ENCODE measurements at regions not wholly inside any gene's neighbourhood (a gene's known extent, or its start where the extent isn't known, plus 50 kb on each side); places are given as distances from the start of the nearest gene placed in this dataset.

DNA sequence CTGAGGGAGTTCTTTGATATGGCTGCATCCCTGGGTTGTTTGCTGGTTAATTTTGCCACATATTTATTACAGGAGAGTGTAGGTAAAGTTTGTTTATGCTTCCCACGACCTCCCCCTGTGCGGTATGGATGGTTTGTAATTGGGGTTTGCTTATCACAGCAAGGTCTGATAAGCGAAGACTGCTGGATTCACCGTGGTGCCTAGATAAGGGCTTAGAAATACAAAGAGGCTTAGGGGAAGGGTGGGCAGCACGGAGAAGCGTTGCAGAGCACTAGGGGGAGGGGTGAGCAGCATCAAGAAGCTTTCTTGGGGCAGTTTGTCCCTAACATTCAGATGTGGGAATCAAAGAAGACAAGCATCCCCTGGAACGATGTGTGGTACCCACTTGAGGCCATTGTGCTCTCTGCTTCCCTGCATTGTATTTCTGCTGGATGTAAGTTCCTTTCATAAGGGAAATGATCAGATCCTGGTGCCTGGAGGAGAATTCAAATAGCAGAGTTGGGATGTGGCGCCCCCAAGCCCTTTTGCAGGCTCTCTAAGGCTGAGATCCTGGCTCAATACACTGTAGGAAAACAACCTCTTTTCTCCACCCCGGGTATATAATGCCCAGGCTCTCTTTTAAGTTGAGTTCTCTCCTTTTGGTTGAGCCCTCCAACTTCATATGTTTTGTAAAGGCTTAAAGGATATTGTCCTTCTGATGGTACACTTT, 598.1 kb upstream of the ADGRL4 start:
- ChIA-PET CTCF (no interaction called here), POLR2A (no interaction called here)
- Mint-ChIP-seq H3K4me1 (no peaks in the 10 kb centered on the region), H3K4me3 (no peak overlapping the region), H3K27me3 (no peaks in the 10 kb centered on the region), H3K36me3 (ENCODE audit: low read depth) (no peaks in the 10 kb centered on the region), H3K9me3 (no peaks in the 10 kb centered on the region), H3K27ac (no peak overlapping the region)
- no peak for DNase-seq

DNA sequence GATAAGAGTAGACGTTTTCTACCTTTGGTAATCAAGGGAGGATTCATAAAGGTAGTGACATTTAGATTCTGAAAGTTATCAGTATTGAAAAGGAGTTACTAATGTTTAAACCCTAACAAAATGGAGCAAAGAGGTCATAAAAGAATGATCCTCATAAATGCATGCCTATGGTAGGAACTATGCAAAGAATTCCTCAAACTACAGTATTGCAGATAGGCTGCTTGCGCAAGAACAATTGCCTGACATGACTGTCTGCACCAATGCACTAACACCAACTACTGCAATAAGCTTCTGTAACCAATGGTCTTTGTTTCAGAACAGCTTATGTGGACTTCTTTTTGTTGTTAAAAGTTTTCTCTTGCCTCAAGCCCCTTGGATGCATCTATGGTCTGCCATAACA, 597.3 kb upstream of the ADGRL4 start:
- Mint-ChIP-seq H3K4me1 (no peaks in the 10 kb centered on the region), H3K36me3 (ENCODE audit: low read depth) (no peaks in the 10 kb centered on the region), H3K27ac (no peak overlapping the region), H3K4me3 (no peak overlapping the region), H3K27me3 (no peaks in the 10 kb centered on the region), H3K9me3 (no peaks in the 10 kb centered on the region)
- ChIA-PET POLR2A (no interaction called here), CTCF (no interaction called here)
- no peak for DNase-seq

DNA sequence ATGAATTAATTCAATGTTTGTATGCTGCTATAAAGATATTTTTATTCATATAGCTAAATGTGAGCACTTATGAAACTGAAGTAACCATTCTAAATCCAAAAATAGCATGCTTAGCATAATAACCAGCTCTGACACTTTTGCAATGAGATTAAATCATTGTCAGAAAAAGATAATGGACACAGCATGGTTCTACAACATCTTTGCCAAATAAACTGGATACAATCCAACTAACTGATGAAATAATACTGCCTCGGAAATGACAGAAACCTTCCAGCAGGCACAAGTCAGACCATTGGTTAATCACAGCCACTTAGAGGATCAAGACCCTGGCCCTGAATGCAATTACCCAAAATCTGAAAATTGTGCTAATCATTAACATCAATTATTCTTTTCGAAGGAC, 592.7 kb upstream of the ADGRL4 start:
- Mint-ChIP-seq H3K36me3 (ENCODE audit: low read depth) (no peaks in the 10 kb centered on the region), H3K9me3 (no peaks in the 10 kb centered on the region), H3K4me1 (no peaks in the 10 kb centered on the region), H3K27ac (no peak overlapping the region), H3K27me3 (no peaks in the 10 kb centered on the region), H3K4me3 (no peak overlapping the region)
- POLR2A ChIA-PET = no interaction called here
- DNase-seq = no peak
- CTCF ChIA-PET = no interaction called here

DNA sequence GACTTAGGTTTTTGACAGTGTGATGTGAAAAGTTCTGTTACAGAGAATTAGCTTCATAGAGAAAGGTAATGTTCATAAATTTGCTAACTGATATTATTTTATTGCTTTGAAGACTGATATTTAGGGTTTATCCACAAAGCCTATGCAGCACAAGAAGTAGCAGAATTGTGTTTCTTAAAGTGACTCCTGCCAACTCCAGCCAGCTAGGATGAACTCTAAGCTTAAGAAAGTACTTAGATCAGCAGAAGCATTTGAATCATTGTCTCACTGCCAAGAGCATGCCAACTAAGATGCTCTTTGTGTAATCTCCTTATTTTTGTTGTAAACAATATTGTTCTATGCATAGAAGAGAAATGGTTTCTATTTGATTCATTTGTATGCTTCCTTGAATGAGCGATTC, 589.4 kb upstream of the ADGRL4 start:
- DNase-seq = no peak
- ChIA-PET CTCF (no interaction called here), POLR2A (no interaction called here)
- no peak overlapping the region for H3K27ac Mint-ChIP-seq
- no peaks in the 10 kb centered on the region for H3K36me3 Mint-ChIP-seq (ENCODE audit: low read depth)
- no peaks in the 10 kb centered on the region for H3K27me3 Mint-ChIP-seq
- H3K9me3 Mint-ChIP-seq = no peaks in the 10 kb centered on the region
- H3K4me3 Mint-ChIP-seq = no peak overlapping the region
- H3K4me1 Mint-ChIP-seq = no peaks in the 10 kb centered on the region

DNA sequence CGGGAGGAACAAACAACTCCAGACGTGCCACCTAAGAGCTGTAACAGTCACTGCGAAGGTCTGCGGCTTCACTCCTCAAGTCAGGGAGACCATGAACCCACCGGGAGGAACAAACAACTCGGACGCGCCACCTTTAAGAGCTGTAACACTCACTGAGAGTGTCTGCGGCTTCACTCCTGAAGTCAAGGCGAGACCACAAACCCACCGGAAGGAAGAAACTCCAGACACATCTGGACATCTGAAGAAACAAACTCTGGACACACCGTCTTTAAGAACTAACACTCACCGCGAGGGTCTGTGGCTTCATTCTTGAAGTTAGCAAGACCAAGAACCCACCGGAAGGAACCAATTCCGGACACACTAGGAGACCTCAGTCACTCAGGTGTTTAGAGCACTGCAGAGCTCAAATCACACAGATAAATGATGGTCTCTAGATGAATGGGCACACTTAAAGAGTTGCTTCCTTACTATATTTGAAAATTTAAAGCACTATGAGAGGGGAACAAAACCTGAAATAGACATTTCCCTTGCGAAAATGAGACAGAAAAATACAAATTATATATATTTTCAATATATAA, 587.7 kb upstream of the ADGRL4 start:
- Mint-ChIP-seq H3K4me1 (no peaks in the 10 kb centered on the region), H3K4me3 (no peak overlapping the region), H3K9me3 (no peaks in the 10 kb centered on the region), H3K36me3 (ENCODE audit: low read depth) (no peaks in the 10 kb centered on the region), H3K27me3 (no peaks in the 10 kb centered on the region), H3K27ac (no peak overlapping the region)
- POLR2A ChIA-PET = no interaction called here
- DNase-seq = no peak
- CTCF ChIA-PET = no interaction called here

DNA sequence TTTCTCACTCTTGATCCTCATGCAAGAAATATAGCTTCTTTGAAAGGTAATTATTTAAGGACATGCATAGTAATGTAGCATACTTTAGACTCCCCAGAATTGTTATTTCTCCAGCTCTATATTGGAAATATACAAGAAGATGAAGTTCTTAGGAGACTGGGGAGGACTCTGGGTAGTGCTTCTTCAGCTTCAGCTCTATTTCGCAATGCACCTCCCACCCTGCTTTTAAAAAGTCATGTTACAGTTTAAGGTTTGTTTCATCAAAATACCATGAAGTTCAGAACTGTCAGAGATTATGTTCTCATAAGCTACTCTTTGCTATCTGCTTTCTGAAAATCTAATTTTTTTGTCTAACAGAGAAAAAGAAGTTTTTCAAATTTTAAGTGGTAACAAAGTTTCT, 586.2 kb upstream of the ADGRL4 start:
- H3K27me3 Mint-ChIP-seq = no peaks in the 10 kb centered on the region
- no peak for DNase-seq
- H3K4me3 Mint-ChIP-seq = no peak overlapping the region
- H3K4me1 Mint-ChIP-seq = no peaks in the 10 kb centered on the region
- H3K9me3 Mint-ChIP-seq = no peaks in the 10 kb centered on the region
- ChIA-PET CTCF (no interaction called here), POLR2A (no interaction called here)
- H3K27ac Mint-ChIP-seq = no peak overlapping the region
- no peaks in the 10 kb centered on the region for H3K36me3 Mint-ChIP-seq (ENCODE audit: low read depth)

DNA sequence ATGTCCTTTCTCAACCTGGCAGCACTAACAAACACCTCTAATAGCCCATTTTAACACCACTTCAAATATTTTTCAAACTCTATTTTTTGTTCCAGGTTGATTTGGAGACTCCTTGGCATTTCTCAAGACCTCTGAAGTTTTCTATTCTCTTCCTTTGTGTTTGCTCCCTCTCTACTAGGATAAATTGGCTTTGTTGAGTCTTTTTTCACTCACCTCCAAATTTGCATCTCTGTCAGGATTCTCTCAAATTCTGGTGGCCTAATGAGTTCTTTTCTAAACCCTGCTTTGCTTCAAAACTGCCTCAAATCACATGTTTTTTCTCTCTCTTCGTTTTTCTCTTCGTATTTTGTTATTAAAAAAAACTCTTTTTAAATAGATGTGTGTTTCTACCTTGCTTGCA, 582.2 kb upstream of the ADGRL4 start:
- Mint-ChIP-seq H3K4me3 (no peak overlapping the region), H3K27ac (no peak overlapping the region), H3K27me3 (no peaks in the 10 kb centered on the region), H3K36me3 (ENCODE audit: low read depth) (no peaks in the 10 kb centered on the region), H3K4me1 (no peaks in the 10 kb centered on the region), H3K9me3 (no peaks in the 10 kb centered on the region)
- DNase-seq = no peak
- POLR2A ChIA-PET = no interaction called here
- CTCF ChIA-PET = no interaction called here

DNA sequence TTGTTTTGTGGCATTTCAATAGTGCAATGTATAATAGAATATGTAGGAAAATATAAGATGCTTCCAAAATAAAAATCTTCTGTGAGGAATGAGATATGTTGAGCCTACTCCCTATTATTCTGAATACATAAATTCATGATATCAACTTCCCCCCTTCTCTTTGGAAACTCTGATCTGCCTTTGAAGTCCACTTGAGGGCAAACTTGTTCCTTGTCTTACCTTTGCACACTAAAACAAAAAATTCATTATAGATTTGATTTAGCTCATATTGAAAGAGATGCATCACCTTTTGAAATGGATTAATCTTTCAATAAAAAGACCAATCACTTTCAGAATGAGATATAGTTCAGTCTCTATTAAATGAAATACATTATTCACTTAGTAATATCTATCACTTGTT, 580.7 kb upstream of the ADGRL4 start:
- no peaks in the 10 kb centered on the region for H3K4me1 Mint-ChIP-seq
- H3K9me3 Mint-ChIP-seq = peaks cover 2% of the 10 kb centered on the region

DNA sequence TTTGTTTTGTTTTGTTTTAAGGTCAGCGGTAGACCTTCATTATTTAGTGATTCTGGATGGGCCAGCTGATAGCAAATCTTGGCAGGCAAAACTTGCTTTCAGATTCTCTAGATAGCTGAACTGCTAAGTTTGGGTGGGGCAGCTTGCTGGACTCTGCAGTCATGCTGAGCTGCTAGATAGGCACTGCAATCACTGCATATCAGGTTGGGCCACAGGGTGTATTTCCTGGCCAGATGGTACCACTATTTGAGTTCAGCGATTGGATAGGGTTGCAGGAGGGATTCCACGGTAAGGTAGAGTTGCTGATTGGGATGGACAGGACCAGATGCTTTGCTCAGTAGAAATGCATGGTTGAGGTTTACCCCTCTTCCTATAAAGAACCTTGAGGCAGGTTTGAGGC, 579.3 kb upstream of the ADGRL4 start:
- no peak for DNase-seq
- H3K4me1 Mint-ChIP-seq = no peaks in the 10 kb centered on the region
- CTCF ChIA-PET = no interaction called here

More for the DNA sequence above, 580.7 kb upstream of the ADGRL4 start:
- DNase-seq = no peak
- no peak overlapping the region for H3K27ac Mint-ChIP-seq
- no peaks in the 10 kb centered on the region for H3K27me3 Mint-ChIP-seq
- no peak overlapping the region for H3K4me3 Mint-ChIP-seq
- CTCF ChIA-PET = no interaction called here
- POLR2A ChIA-PET = no interaction called here
- H3K36me3 Mint-ChIP-seq (ENCODE audit: low read depth) = no peaks in the 10 kb centered on the region

DNA sequence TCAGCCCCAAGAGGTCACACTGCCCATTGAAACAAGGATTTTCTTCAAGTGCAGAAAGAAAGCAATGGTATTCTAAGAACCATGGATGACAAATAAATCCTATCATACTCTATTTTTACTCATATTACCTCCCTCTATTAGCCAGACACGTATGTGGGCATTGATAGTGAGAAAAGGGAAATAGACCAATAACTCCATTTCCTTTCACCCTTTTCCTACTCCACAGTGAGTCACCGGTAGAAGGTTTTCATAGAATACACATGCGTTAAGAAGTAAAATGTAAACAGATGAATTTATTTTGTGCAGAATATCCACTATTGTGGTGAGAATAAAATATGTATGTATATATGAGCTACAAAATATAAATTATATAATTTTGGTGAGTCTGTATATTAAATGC, 568.9 kb upstream of the ADGRL4 start:
- H3K4me1 Mint-ChIP-seq = no peaks in the 10 kb centered on the region
- no peaks in the 10 kb centered on the region for H3K9me3 Mint-ChIP-seq
- no peaks in the 10 kb centered on the region for H3K27me3 Mint-ChIP-seq
- H3K4me3 Mint-ChIP-seq = no peak overlapping the region
- ChIA-PET CTCF (no interaction called here), POLR2A (no interaction called here)
- H3K27ac Mint-ChIP-seq = no peak overlapping the region
- DNase-seq = no peak
- H3K36me3 Mint-ChIP-seq (ENCODE audit: low read depth) = no peaks in the 10 kb centered on the region

More for the DNA sequence above, 579.3 kb upstream of the ADGRL4 start:
- Mint-ChIP-seq H3K27ac (no peak overlapping the region), H3K9me3 (peaks cover 2% of the 10 kb centered on the region), H3K36me3 (ENCODE audit: low read depth) (no peaks in the 10 kb centered on the region), H3K4me3 (no peak overlapping the region), H3K27me3 (no peaks in the 10 kb centered on the region)
- POLR2A ChIA-PET = no interaction called here

DNA sequence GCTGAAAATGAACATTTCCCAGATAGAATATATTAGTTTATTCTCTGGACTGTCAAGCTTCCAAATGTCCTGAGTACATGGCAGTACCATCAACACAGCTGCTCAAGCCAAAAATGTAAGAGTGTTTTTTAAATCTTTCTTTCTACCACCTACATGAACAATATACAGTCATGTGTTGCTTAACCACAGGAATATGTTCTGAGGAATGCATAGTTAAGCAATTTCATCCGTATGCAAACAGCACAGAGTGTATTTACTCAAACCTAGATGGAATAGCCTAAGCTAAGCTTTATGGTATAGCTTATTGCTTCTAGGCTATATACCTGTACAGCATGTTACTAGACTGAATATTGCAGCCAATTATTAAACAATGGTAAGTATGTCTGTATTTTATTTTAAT, 561.9 kb upstream of the ADGRL4 start:
- no peaks in the 10 kb centered on the region for H3K27me3 Mint-ChIP-seq
- ChIA-PET CTCF (no interaction called here), POLR2A (no interaction called here)
- H3K27ac Mint-ChIP-seq = no peak overlapping the region
- no peaks in the 10 kb centered on the region for H3K36me3 Mint-ChIP-seq (ENCODE audit: low read depth)
- H3K4me3 Mint-ChIP-seq = no peak overlapping the region
- no peaks in the 10 kb centered on the region for H3K9me3 Mint-ChIP-seq
- H3K4me1 Mint-ChIP-seq = no peaks in the 10 kb centered on the region
- no peak for DNase-seq

DNA sequence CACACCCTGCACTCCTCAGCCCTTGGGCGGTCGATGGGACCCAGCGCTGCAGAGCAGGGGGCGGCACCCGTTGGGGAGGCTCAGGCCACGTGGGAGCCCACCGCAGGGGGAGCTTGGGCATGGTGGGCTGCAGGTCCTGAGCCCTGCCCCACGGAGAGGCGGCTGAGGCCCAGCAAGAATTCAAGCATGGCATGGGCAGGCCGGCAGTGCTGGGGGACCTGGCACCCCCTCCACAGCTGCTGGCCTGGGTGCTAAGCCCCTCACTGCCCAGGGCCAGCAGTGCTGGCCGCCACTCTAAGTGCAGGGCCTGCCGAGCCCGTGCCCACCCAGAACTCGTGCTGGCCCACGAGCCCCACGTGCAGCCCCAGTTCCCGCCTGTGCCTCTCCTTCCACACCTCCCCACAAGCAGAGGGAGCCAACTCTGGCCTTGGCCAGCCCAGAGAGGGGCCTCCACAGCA, 555.0 kb upstream of the ADGRL4 start:
- DNase-seq = no peak
- ChIA-PET POLR2A (no interaction called here), CTCF (no interaction called here)
- H3K4me3 Mint-ChIP-seq = no peak overlapping the region
- H3K4me1 Mint-ChIP-seq = no peaks in the 10 kb centered on the region
- H3K27ac Mint-ChIP-seq = no peak overlapping the region
- H3K36me3 Mint-ChIP-seq (ENCODE audit: low read depth) = no peaks in the 10 kb centered on the region
- peaks cover 11% of the 10 kb centered on the region for H3K9me3 Mint-ChIP-seq
- no peaks in the 10 kb centered on the region for H3K27me3 Mint-ChIP-seq

DNA sequence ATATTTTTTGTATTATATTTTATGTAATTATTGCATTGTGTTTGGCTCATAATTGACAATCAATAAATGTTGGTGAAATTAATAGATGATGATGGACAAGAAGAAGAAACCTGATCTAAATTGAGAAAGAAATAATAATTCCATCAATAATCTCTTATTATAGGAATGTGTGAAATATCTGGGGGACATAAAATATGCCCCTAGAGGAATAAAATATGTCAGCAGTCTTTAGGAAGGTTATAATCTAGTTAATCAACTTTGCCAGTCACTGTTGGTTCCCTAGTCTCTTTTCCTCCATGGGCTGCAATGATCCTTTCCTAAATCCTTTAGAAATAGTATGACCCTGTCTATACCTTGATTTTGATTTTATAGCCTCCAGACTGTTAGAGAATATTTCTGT, 549.7 kb upstream of the ADGRL4 start:
- ChIA-PET CTCF (no interaction called here), POLR2A (no interaction called here)
- no peak for DNase-seq
- Mint-ChIP-seq H3K4me1 (no peaks in the 10 kb centered on the region), H3K9me3 (peaks cover 7% of the 10 kb centered on the region), H3K36me3 (ENCODE audit: low read depth) (no peaks in the 10 kb centered on the region), H3K27ac (no peak overlapping the region), H3K27me3 (no peaks in the 10 kb centered on the region), H3K4me3 (no peak overlapping the region)

DNA sequence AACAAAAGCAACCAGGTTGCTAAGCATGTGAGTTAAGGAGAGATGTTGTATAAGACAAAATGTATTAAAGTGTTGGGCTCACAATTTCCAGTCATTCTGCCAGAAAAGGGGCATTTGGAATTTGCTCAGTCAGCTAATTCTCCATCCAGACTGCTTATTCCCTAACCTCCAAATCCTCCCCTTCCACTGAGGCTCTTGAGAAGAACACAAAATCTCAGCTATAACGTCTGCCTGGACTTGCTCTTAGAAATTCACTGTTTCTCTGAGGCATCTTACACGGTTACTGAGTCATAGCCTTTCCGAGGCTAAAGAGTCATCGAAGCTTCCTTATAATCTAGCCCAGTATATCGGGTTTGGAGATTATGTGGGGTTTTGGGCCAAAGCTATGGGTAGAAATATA, 548.2 kb upstream of the ADGRL4 start:
- H3K27me3 Mint-ChIP-seq = no peaks in the 10 kb centered on the region
- no peak for DNase-seq
- no peaks in the 10 kb centered on the region for H3K36me3 Mint-ChIP-seq (ENCODE audit: low read depth)
- ChIA-PET POLR2A (no interaction called here), CTCF (no interaction called here)
- H3K4me3 Mint-ChIP-seq = no peak overlapping the region
- H3K9me3 Mint-ChIP-seq = peaks cover 4% of the 10 kb centered on the region
- H3K4me1 Mint-ChIP-seq = no peaks in the 10 kb centered on the region
- H3K27ac Mint-ChIP-seq = no peak overlapping the region
